ENCODE measurements at regions not wholly inside any gene's neighbourhood (a gene's known extent, or its start where the extent isn't known, plus 50 kb on each side); places are given as distances from the start of the nearest gene placed in this dataset.

- H3K4me3 ChIP-seq, result no peak overlapping the region
- no peak for DNase-seq (ENCODE audit: low spot score)
- no peak for ATAC-seq (ENCODE audit: insufficient number of reproducible peaks, low FRiP score, low read depth)
- no peaks in the 10 kb centered on the region for H3K36me3 ChIP-seq
- H3K27me3 ChIP-seq (replicated peaks; ENCODE audit: insufficient read depth), result no peaks in the 10 kb centered on the region
- no peak for TF ChIP-seq CTCF (IDR thresholded peaks at IDR 0.05)
- no peaks in the 10 kb centered on the region for H3K4me1 ChIP-seq (ENCODE audit: control insufficient read depth in 1 of 2, low read depth in 2 of 2)
- H3K9me3 ChIP-seq, result no peaks in the 10 kb centered on the region
- no peak overlapping the region for H3K27ac ChIP-seq
These were observed 115.9 kb upstream of the RGMB start for GRCh38 chr5:98657559-98657958.

- no peak for DNase-seq (ENCODE audit: low spot score)
- Histone ChIP-seq H3K4me3 (no peak overlapping the region), H3K27me3 (replicated peaks; ENCODE audit: insufficient read depth) (no peaks in the 10 kb centered on the region), H3K36me3 (no peaks in the 10 kb centered on the region), H3K4me1 (ENCODE audit: control insufficient read depth in 1 of 2, low read depth in 2 of 2) (no peaks in the 10 kb centered on the region), H3K9me3 (no peaks in the 10 kb centered on the region), H3K27ac (no peak overlapping the region)
- ATAC-seq (ENCODE audit: insufficient number of reproducible peaks, low FRiP score, low read depth), result no peak
- no peak for TF ChIP-seq CTCF (IDR thresholded peaks at IDR 0.05)
These were observed 109.9 kb upstream of the RGMB start for GRCh38 chr5:98663521-98663920.

GRCh38 chr5:98664736-98665135 lies 108.7 kb upstream of the RGMB start:
- Histone ChIP-seq H3K36me3 (no peaks in the 10 kb centered on the region), H3K27ac (no peak overlapping the region), H3K27me3 (replicated peaks; ENCODE audit: insufficient read depth) (no peaks in the 10 kb centered on the region), H3K4me3 (no peak overlapping the region), H3K9me3 (no peaks in the 10 kb centered on the region), H3K4me1 (ENCODE audit: control insufficient read depth in 1 of 2, low read depth in 2 of 2) (no peaks in the 10 kb centered on the region)
- ATAC-seq (ENCODE audit: insufficient number of reproducible peaks, low FRiP score, low read depth) (no peak), DNase-seq (ENCODE audit: low spot score) (no peak)
- TF ChIP-seq CTCF (IDR thresholded peaks at IDR 0.05), result no peak

GRCh38 chr5:98679963-98680362 lies 93.5 kb upstream of the RGMB start:
- Histone ChIP-seq H3K4me3 (no peak overlapping the region), H3K9me3 (no peaks in the 10 kb centered on the region), H3K27me3 (replicated peaks; ENCODE audit: insufficient read depth) (no peaks in the 10 kb centered on the region), H3K4me1 (ENCODE audit: control insufficient read depth in 1 of 2, low read depth in 2 of 2) (no peaks in the 10 kb centered on the region), H3K27ac (no peak overlapping the region), H3K36me3 (no peaks in the 10 kb centered on the region)
- no peak for DNase-seq (ENCODE audit: low spot score)
- ATAC-seq (ENCODE audit: insufficient number of reproducible peaks, low FRiP score, low read depth), result no peak
- no peak for TF ChIP-seq CTCF (IDR thresholded peaks at IDR 0.05)

GRCh38 chr5:98690002-98690401 lies 83.5 kb upstream of the RGMB start:
- no peak for TF ChIP-seq CTCF (IDR thresholded peaks at IDR 0.05)
- Histone ChIP-seq H3K9me3 (peaks cover 3% of the 10 kb centered on the region), H3K27ac (no peak overlapping the region), H3K36me3 (no peaks in the 10 kb centered on the region), H3K4me3 (no peak overlapping the region), H3K4me1 (ENCODE audit: control insufficient read depth in 1 of 2, low read depth in 2 of 2) (no peaks in the 10 kb centered on the region), H3K27me3 (replicated peaks; ENCODE audit: insufficient read depth) (no peaks in the 10 kb centered on the region)
- DNase-seq (ENCODE audit: low spot score) (no peak), ATAC-seq (ENCODE audit: insufficient number of reproducible peaks, low FRiP score, low read depth) (no peak)

All from thoracic aorta (tissue), 2 donors.